ENCODE measurements at regions not wholly inside any gene's neighbourhood (a gene's known extent, or its start where the extent isn't known, plus 50 kb on each side); places are given as distances from the start of the nearest gene placed in this dataset.

GRCh38 chr15:87238451-87239068 is 1018.0 kb downstream of the NTRK3 start:
- intact Hi-C loops (cut with micrococcal nuclease; ENCODE audit: unreplicated experiment) = no loop called here
- Histone ChIP-seq H3K4me3 (ENCODE audit: low read depth, low read length, poor library complexity, severe bottlenecking) (no peak overlapping the region), H3K27ac (ENCODE audit: low read depth, low read length, poor library complexity, severe bottlenecking) (no peak overlapping the region), H4K20me1 (ENCODE audit: insufficient read depth, low read length) (no peaks in the 10 kb centered on the region), H2AFZ (ENCODE audit: low read length) (no peak overlapping the region), H3K36me3 (ENCODE audit: insufficient read depth, low read length) (no peaks in the 10 kb centered on the region), H3K79me2 (ENCODE audit: insufficient read depth, low read depth, low read length) (no peaks in the 10 kb centered on the region), H3K4me2 (ENCODE audit: low read length) (no peak overlapping the region), H3K4me1 (ENCODE audit: insufficient read depth, low read length, poor library complexity, severe bottlenecking) (no peaks in the 10 kb centered on the region), H3K9me2 (ENCODE audit: insufficient read depth, low read length) (no peaks in the 10 kb centered on the region), H3K9me3 (ENCODE audit: low read length) (no peaks in the 10 kb centered on the region)
- ChIA-PET CTCF (ENCODE audit: unreplicated experiment) (no interaction called here), POLR2A (interaction anchor here (0.7 kb wide), 1 partner anchor 15 kb away, joined by 5 read pairs; no protein-coding TSS in a partner anchor)
- no TSS peak for BruUV-seq (replicated peaks)
- no peak for DNase-seq (ENCODE audit: low spot score)
- TF ChIP-seq, protein P1, sequence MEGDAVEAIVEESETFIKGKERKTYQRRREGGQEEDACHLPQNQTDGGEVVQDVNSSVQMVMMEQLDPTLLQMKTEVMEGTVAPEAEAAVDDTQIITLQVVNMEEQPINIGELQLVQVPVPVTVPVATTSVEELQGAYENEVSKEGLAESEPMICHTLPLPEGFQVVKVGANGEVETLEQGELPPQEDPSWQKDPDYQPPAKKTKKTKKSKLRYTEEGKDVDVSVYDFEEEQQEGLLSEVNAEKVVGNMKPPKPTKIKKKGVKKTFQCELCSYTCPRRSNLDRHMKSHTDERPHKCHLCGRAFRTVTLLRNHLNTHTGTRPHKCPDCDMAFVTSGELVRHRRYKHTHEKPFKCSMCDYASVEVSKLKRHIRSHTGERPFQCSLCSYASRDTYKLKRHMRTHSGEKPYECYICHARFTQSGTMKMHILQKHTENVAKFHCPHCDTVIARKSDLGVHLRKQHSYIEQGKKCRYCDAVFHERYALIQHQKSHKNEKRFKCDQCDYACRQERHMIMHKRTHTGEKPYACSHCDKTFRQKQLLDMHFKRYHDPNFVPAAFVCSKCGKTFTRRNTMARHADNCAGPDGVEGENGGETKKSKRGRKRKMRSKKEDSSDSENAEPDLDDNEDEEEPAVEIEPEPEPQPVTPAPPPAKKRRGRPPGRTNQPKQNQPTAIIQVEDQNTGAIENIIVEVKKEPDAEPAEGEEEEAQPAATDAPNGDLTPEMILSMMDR (conservative IDR thresholded peaks at IDR 0.05; ENCODE audit: low read length) = no peak
- TF ChIP-seq EZH2phosphoT487 (IDR thresholded peaks at IDR 0.05; ENCODE audit: borderline replicate concordance, low read depth, low read length) = no peak

GRCh38 chr15:87228460-87228859 is 1028.1 kb downstream of the NTRK3 start:
- ChIA-PET CTCF (ENCODE audit: unreplicated experiment) (no interaction called here), POLR2A (no interaction called here)
- no peak overlapping the region for H3K4me3 ChIP-seq (ENCODE audit: low read depth, low read length, poor library complexity, severe bottlenecking)
- TF ChIP-seq EZH2phosphoT487 (IDR thresholded peaks at IDR 0.05; ENCODE audit: borderline replicate concordance, low read depth, low read length) = no peak
- TF ChIP-seq, protein P1 (conservative IDR thresholded peaks at IDR 0.05; ENCODE audit: low read length) = no peak
- H2AFZ ChIP-seq (ENCODE audit: low read length) = no peak overlapping the region
- intact Hi-C loops (cut with micrococcal nuclease; ENCODE audit: unreplicated experiment) = no loop called here
- no peaks in the 10 kb centered on the region for H3K36me3 ChIP-seq (ENCODE audit: insufficient read depth, low read length)
- no peaks in the 10 kb centered on the region for H4K20me1 ChIP-seq (ENCODE audit: insufficient read depth, low read length)
- H3K9me2 ChIP-seq (ENCODE audit: insufficient read depth, low read length) = no peaks in the 10 kb centered on the region
- H3K9me3 ChIP-seq (ENCODE audit: low read length) = no peaks in the 10 kb centered on the region
- no peaks in the 10 kb centered on the region for H3K4me1 ChIP-seq (ENCODE audit: insufficient read depth, low read length, poor library complexity, severe bottlenecking)
- H3K27ac ChIP-seq (ENCODE audit: low read depth, low read length, poor library complexity, severe bottlenecking) = no peak overlapping the region
- no peak for DNase-seq (ENCODE audit: low spot score)
- no peaks in the 10 kb centered on the region for H3K79me2 ChIP-seq (ENCODE audit: insufficient read depth, low read depth, low read length)
- BruUV-seq (replicated peaks) = no TSS peak
- no peak overlapping the region for H3K4me2 ChIP-seq (ENCODE audit: low read length)

DNA sequence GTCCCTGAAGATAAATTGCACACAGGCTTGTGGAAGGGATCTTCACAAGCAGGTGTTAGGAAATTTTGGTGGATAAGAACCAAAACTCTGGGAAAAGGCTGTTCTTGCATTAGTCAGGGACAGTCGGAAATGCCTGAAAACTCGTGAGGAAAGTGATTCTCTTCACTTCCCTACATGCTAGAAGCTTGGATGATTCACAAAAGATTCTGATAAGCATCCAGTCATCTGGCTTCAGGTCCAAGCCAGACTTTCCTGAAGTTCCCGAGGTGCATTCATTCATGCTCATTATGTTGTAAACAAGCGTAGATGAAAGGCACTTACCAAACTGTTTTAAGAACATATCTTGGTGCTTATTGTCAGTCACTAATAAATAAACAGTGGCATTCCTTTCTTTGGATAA is 1028.7 kb downstream of the NTRK3 start:
- H3K4me1 ChIP-seq (ENCODE audit: insufficient read depth, low read length, poor library complexity, severe bottlenecking) = no peaks in the 10 kb centered on the region
- no TSS peak for BruUV-seq (replicated peaks)
- H3K9me3 ChIP-seq (ENCODE audit: low read length) = no peaks in the 10 kb centered on the region
- intact Hi-C loops (cut with micrococcal nuclease; ENCODE audit: unreplicated experiment) = no loop called here
- no peak overlapping the region for H3K4me2 ChIP-seq (ENCODE audit: low read length)
- H3K9me2 ChIP-seq (ENCODE audit: insufficient read depth, low read length) = no peaks in the 10 kb centered on the region
- H2AFZ ChIP-seq (ENCODE audit: low read length) = no peak overlapping the region
- H3K79me2 ChIP-seq (ENCODE audit: insufficient read depth, low read depth, low read length) = no peaks in the 10 kb centered on the region
- H3K4me3 ChIP-seq (ENCODE audit: low read depth, low read length, poor library complexity, severe bottlenecking) = no peak overlapping the region
- no peak for TF ChIP-seq EZH2phosphoT487 (IDR thresholded peaks at IDR 0.05; ENCODE audit: borderline replicate concordance, low read depth, low read length)
- TF ChIP-seq, protein P1 (conservative IDR thresholded peaks at IDR 0.05; ENCODE audit: low read length) = no peak
- ChIA-PET POLR2A (interaction anchor here (0.6 kb wide), 1 partner anchor 50 kb away, joined by 3 read pairs; no protein-coding TSS in a partner anchor), CTCF (ENCODE audit: unreplicated experiment) (no interaction called here)
- no peaks in the 10 kb centered on the region for H3K36me3 ChIP-seq (ENCODE audit: insufficient read depth, low read length)
- H3K27ac ChIP-seq (ENCODE audit: low read depth, low read length, poor library complexity, severe bottlenecking) = no peak overlapping the region
- no peaks in the 10 kb centered on the region for H4K20me1 ChIP-seq (ENCODE audit: insufficient read depth, low read length)
- no peak for DNase-seq (ENCODE audit: low spot score)

All from OCI-LY7 (cell line).